ENCODE measurements at regions not wholly inside any gene's neighbourhood (a gene's known extent, or its start where the extent isn't known, plus 50 kb on each side); places are given as distances from the start of the nearest gene placed in this dataset.
"Not testable (repeated sequence)": the region's sequence is repeated elsewhere in the genome, so short reads cannot be mapped to it uniquely, and the experiment has no call there.

- Histone ChIP-seq H3K4me3 (ENCODE audit: low read depth, low read length) (no peak overlapping the region), H3K27me3 (ENCODE audit: control insufficient read depth, insufficient read depth, low read length) (no peaks in the 10 kb centered on the region), H3K36me3 (ENCODE audit: control insufficient read depth, insufficient read depth, low read length) (no peaks in the 10 kb centered on the region), H3K4me1 (ENCODE audit: control insufficient read depth, insufficient read depth, low read length) (peaks cover 2% of the 10 kb centered on the region), H3K9ac (ENCODE audit: low read depth, low read length) (no peak overlapping the region), H3K9me3 (ENCODE audit: control insufficient read depth, insufficient read depth, low read length) (no peaks in the 10 kb centered on the region)
Observed at GRCh38 chr12:24519759-24520158, 429.1 kb downstream of the BCAT1 start.

GRCh38 chr12:24517000-24517399 lies 431.9 kb downstream of the BCAT1 start:
- H3K9ac ChIP-seq (ENCODE audit: low read depth, low read length), result no peak overlapping the region
- H3K4me1 ChIP-seq (ENCODE audit: control insufficient read depth, insufficient read depth, low read length), result peaks cover 2% of the 10 kb centered on the region
- H3K27me3 ChIP-seq (ENCODE audit: control insufficient read depth, insufficient read depth, low read length), result no peaks in the 10 kb centered on the region

GRCh38 chr12:24510581-24511125 lies 438.2 kb downstream of the BCAT1 start:
- Histone ChIP-seq H3K9ac (ENCODE audit: low read depth, low read length) (no peak overlapping the region), H3K9me3 (ENCODE audit: control insufficient read depth, insufficient read depth, low read length) (no peaks in the 10 kb centered on the region), H3K27me3 (ENCODE audit: control insufficient read depth, insufficient read depth, low read length) (no peaks in the 10 kb centered on the region), H3K4me3 (ENCODE audit: low read depth, low read length) (no peak overlapping the region), H3K36me3 (ENCODE audit: control insufficient read depth, insufficient read depth, low read length) (no peaks in the 10 kb centered on the region), H3K4me1 (ENCODE audit: control insufficient read depth, insufficient read depth, low read length) (no peaks in the 10 kb centered on the region)

More at GRCh38 chr12:24517000-24517399, 431.9 kb downstream of the BCAT1 start:
- Histone ChIP-seq H3K4me3 (ENCODE audit: low read depth, low read length) (no peak overlapping the region), H3K36me3 (ENCODE audit: control insufficient read depth, insufficient read depth, low read length) (no peaks in the 10 kb centered on the region), H3K9me3 (ENCODE audit: control insufficient read depth, insufficient read depth, low read length) (no peaks in the 10 kb centered on the region)

- Histone ChIP-seq H3K9ac (ENCODE audit: low read depth, low read length) (no peak overlapping the region), H3K27me3 (ENCODE audit: control insufficient read depth, insufficient read depth, low read length) (no peaks in the 10 kb centered on the region), H3K4me3 (ENCODE audit: low read depth, low read length) (no peak overlapping the region), H3K36me3 (ENCODE audit: control insufficient read depth, insufficient read depth, low read length) (no peaks in the 10 kb centered on the region), H3K4me1 (ENCODE audit: control insufficient read depth, insufficient read depth, low read length) (no peaks in the 10 kb centered on the region), H3K9me3 (ENCODE audit: control insufficient read depth, insufficient read depth, low read length) (no peaks in the 10 kb centered on the region)
Observed at GRCh38 chr12:24507827-24508226, 441.1 kb downstream of the BCAT1 start.

GRCh38 chr12:24505366-24506015 lies 443.4 kb downstream of the BCAT1 start:
- Histone ChIP-seq H3K36me3 (ENCODE audit: control insufficient read depth, insufficient read depth, low read length) (no peaks in the 10 kb centered on the region), H3K9me3 (ENCODE audit: control insufficient read depth, insufficient read depth, low read length) (no peaks in the 10 kb centered on the region)

GRCh38 chr12:24503477-24503876 lies 445.4 kb downstream of the BCAT1 start:
- not testable (repeated sequence) for H3K36me3 ChIP-seq (ENCODE audit: control insufficient read depth, insufficient read depth, low read length); H3K4me3 ChIP-seq (ENCODE audit: low read depth, low read length); H3K27me3 ChIP-seq (ENCODE audit: control insufficient read depth, insufficient read depth, low read length); H3K9ac ChIP-seq (ENCODE audit: low read depth, low read length); H3K9me3 ChIP-seq (ENCODE audit: control insufficient read depth, insufficient read depth, low read length); H3K4me1 ChIP-seq (ENCODE audit: control insufficient read depth, insufficient read depth, low read length)

More at GRCh38 chr12:24505366-24506015, 443.4 kb downstream of the BCAT1 start:
- no peak overlapping the region for H3K9ac ChIP-seq (ENCODE audit: low read depth, low read length)
- H3K4me1 ChIP-seq (ENCODE audit: control insufficient read depth, insufficient read depth, low read length), result no peaks in the 10 kb centered on the region
- H3K27me3 ChIP-seq (ENCODE audit: control insufficient read depth, insufficient read depth, low read length), result no peaks in the 10 kb centered on the region
- no peak overlapping the region for H3K4me3 ChIP-seq (ENCODE audit: low read depth, low read length)

GRCh38 chr12:24500831-24501230 lies 448.1 kb downstream of the BCAT1 start:
- no peak overlapping the region for H3K4me3 ChIP-seq (ENCODE audit: low read depth, low read length)
- no peaks in the 10 kb centered on the region for H3K27me3 ChIP-seq (ENCODE audit: control insufficient read depth, insufficient read depth, low read length)
- no peak overlapping the region for H3K9ac ChIP-seq (ENCODE audit: low read depth, low read length)
- H3K4me1 ChIP-seq (ENCODE audit: control insufficient read depth, insufficient read depth, low read length), result no peaks in the 10 kb centered on the region
- H3K36me3 ChIP-seq (ENCODE audit: control insufficient read depth, insufficient read depth, low read length), result no peaks in the 10 kb centered on the region
- no peaks in the 10 kb centered on the region for H3K9me3 ChIP-seq (ENCODE audit: control insufficient read depth, insufficient read depth, low read length)

GRCh38 chr12:24500421-24500820 lies 448.5 kb downstream of the BCAT1 start:
- H3K4me3 ChIP-seq (ENCODE audit: low read depth, low read length), result no peak overlapping the region
- H3K27me3 ChIP-seq (ENCODE audit: control insufficient read depth, insufficient read depth, low read length), result no peaks in the 10 kb centered on the region
- no peaks in the 10 kb centered on the region for H3K9me3 ChIP-seq (ENCODE audit: control insufficient read depth, insufficient read depth, low read length)
- H3K4me1 ChIP-seq (ENCODE audit: control insufficient read depth, insufficient read depth, low read length), result no peaks in the 10 kb centered on the region
- H3K36me3 ChIP-seq (ENCODE audit: control insufficient read depth, insufficient read depth, low read length), result no peaks in the 10 kb centered on the region
- no peak overlapping the region for H3K9ac ChIP-seq (ENCODE audit: low read depth, low read length)

- H3K9me3 ChIP-seq (ENCODE audit: control insufficient read depth, insufficient read depth, low read length), result no peaks in the 10 kb centered on the region
- no peaks in the 10 kb centered on the region for H3K36me3 ChIP-seq (ENCODE audit: control insufficient read depth, insufficient read depth, low read length)
- no peaks in the 10 kb centered on the region for H3K4me1 ChIP-seq (ENCODE audit: control insufficient read depth, insufficient read depth, low read length)
- no peak overlapping the region for H3K4me3 ChIP-seq (ENCODE audit: low read depth, low read length)
- no peak overlapping the region for H3K9ac ChIP-seq (ENCODE audit: low read depth, low read length)
- H3K27me3 ChIP-seq (ENCODE audit: control insufficient read depth, insufficient read depth, low read length), result no peaks in the 10 kb centered on the region
Observed at GRCh38 chr12:24499151-24500146, 449.5 kb downstream of the BCAT1 start.

GRCh38 chr12:24496755-24497154 lies 452.1 kb downstream of the BCAT1 start:
- Histone ChIP-seq H3K4me1 (ENCODE audit: control insufficient read depth, insufficient read depth, low read length) (no peaks in the 10 kb centered on the region), H3K9me3 (ENCODE audit: control insufficient read depth, insufficient read depth, low read length) (no peaks in the 10 kb centered on the region)

GRCh38 chr12:24494401-24494800 lies 454.5 kb downstream of the BCAT1 start:
- Histone ChIP-seq H3K9ac (ENCODE audit: low read depth, low read length) (no peak overlapping the region), H3K36me3 (ENCODE audit: control insufficient read depth, insufficient read depth, low read length) (no peaks in the 10 kb centered on the region), H3K9me3 (ENCODE audit: control insufficient read depth, insufficient read depth, low read length) (no peaks in the 10 kb centered on the region), H3K4me1 (ENCODE audit: control insufficient read depth, insufficient read depth, low read length) (no peaks in the 10 kb centered on the region), H3K27me3 (ENCODE audit: control insufficient read depth, insufficient read depth, low read length) (no peaks in the 10 kb centered on the region), H3K4me3 (ENCODE audit: low read depth, low read length) (no peak overlapping the region)

More at GRCh38 chr12:24496755-24497154, 452.1 kb downstream of the BCAT1 start:
- H3K4me3 ChIP-seq (ENCODE audit: low read depth, low read length), result no peak overlapping the region
- H3K9ac ChIP-seq (ENCODE audit: low read depth, low read length), result no peak overlapping the region
- H3K27me3 ChIP-seq (ENCODE audit: control insufficient read depth, insufficient read depth, low read length), result no peaks in the 10 kb centered on the region
- H3K36me3 ChIP-seq (ENCODE audit: control insufficient read depth, insufficient read depth, low read length), result no peaks in the 10 kb centered on the region
